ENCODE measurements at regions not wholly inside any gene's neighbourhood (a gene's known extent, or its start where the extent isn't known, plus 50 kb on each side); places are given as distances from the start of the nearest gene placed in this dataset.

DNA sequence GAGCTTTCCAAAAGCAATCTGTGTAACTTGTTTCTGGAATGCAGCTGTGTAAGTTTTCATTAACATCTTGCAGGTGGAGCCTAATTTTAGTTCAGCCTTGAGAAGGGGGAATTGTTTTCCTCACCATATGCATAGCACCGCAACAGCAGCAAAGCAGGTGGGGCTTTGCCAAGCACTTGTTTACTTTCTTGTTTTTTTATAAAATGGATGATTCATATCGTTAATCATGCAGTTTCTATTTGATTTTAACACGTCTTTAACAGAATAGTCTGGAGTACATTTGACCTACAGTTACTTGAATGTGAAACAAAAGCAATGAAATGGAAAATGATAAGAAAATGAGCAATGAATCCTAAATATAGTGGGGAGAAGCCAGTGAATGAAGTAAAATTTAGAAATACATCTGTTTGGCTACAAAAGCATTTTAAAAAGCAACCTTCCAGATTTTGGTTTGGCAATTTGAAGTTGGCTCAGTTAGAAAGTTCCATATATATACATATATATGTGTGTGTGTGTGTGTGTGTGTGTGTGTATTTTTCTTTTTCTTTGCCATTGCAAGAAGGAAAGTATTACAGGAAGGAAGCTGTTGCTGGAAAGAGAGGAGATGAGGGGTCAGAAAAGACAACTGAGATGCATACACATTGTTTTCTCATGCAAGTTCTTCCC, 119.0 kb upstream of the ADGRL2 start:
- ChIA-PET CTCF (ENCODE audit: low intra/inter-chr PET ratio, low total read pairs) (no interaction called here), POLR2A (no interaction called here)
- H3K36me3 ChIP-seq (replicated peaks in 1 of 2; ENCODE audit: control insufficient read depth in 1 of 2, insufficient read depth in 2 of 2, low read length in 2 of 2), result no peaks in the 10 kb centered on the region
- peaks cover 6% of the 10 kb centered on the region; the same call in 1 of the 2 replicates for H3K9me3 ChIP-seq (ENCODE audit: low read length)
- no peaks in the 10 kb centered on the region for H3K4me1 ChIP-seq (ENCODE audit: insufficient read depth, low read length)
- DNase-seq (ENCODE audit: low spot score) (no peak), ATAC-seq (no peak), FAIRE-seq (no peak)
- 17% methylated on average over 3 of the region's 3 CpGs for WGBS (ENCODE audit: low lambda C conversion rate)
- H3K27me3 ChIP-seq (ENCODE audit: control insufficient read depth in 1 of 2, insufficient read depth in 2 of 2, low read length in 2 of 2), result no peaks in the 10 kb centered on the region
- no peak overlapping the region for H3K9ac ChIP-seq (ENCODE audit: insufficient read depth, low read depth, low read length)
- H3K27ac ChIP-seq (ENCODE audit: extremely low read length, insufficient read depth, low read length), result no peak overlapping the region
- no peaks in the 10 kb centered on the region for H4K20me1 ChIP-seq (ENCODE audit: insufficient read depth, low read length)
- TF ChIP-seq ZMYM2 (CRISPR knock-in tag; IDR thresholded peaks at IDR 0.05), result no peak
- TF ChIP-seq BHLHE40 (IDR thresholded peaks at IDR 0.05; ENCODE audit: low read length), result no peak
- TF ChIP-seq SKI (IDR thresholded peaks at IDR 0.05; ENCODE audit: partially characterized antibody), result no peak
- TF ChIP-seq SNAI1 (CRISPR knock-in tag; IDR thresholded peaks at IDR 0.05; ENCODE audit: borderline replicate concordance), result no peak
- no peak for TF ChIP-seq TGIF2 (CRISPR knock-in tag; IDR thresholded peaks at IDR 0.05)
- TF ChIP-seq, protein P1, sequence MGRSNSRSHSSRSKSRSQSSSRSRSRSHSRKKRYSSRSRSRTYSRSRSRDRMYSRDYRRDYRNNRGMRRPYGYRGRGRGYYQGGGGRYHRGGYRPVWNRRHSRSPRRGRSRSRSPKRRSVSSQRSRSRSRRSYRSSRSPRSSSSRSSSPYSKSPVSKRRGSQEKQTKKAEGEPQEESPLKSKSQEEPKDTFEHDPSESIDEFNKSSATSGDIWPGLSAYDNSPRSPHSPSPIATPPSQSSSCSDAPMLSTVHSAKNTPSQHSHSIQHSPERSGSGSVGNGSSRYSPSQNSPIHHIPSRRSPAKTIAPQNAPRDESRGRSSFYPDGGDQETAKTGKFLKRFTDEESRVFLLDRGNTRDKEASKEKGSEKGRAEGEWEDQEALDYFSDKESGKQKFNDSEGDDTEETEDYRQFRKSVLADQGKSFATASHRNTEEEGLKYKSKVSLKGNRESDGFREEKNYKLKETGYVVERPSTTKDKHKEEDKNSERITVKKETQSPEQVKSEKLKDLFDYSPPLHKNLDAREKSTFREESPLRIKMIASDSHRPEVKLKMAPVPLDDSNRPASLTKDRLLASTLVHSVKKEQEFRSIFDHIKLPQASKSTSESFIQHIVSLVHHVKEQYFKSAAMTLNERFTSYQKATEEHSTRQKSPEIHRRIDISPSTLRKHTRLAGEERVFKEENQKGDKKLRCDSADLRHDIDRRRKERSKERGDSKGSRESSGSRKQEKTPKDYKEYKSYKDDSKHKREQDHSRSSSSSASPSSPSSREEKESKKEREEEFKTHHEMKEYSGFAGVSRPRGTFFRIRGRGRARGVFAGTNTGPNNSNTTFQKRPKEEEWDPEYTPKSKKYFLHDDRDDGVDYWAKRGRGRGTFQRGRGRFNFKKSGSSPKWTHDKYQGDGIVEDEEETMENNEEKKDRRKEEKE (IDR thresholded peaks at IDR 0.05), result no peak
- no peak for TF ChIP-seq ATAD3A (CRISPR knock-in tag; IDR thresholded peaks at IDR 0.05)
- no peak for TF ChIP-seq ZNF251 (CRISPR knock-in tag; IDR thresholded peaks at IDR 0.05)
- TF ChIP-seq ZHX1 (CRISPR knock-in tag; IDR thresholded peaks at IDR 0.05; ENCODE audit: low read depth), result no peak
- no peak for TF ChIP-seq ZNF672 (CRISPR knock-in tag; IDR thresholded peaks at IDR 0.05)
- no peak for TF ChIP-seq KDM4B (CRISPR knock-in tag; IDR thresholded peaks at IDR 0.05)
- TF ChIP-seq GZF1 (CRISPR knock-in tag; IDR thresholded peaks at IDR 0.05), result no peak
- no peak for TF ChIP-seq ZNF383 (CRISPR knock-in tag; IDR thresholded peaks at IDR 0.05; ENCODE audit: borderline replicate concordance)
- no peak for TF ChIP-seq ZFP36 (IDR thresholded peaks at IDR 0.05; ENCODE audit: borderline replicate concordance, low read depth, low read length, partially characterized antibody)
- no peak for TF ChIP-seq NCOR1 (IDR thresholded peaks at IDR 0.05; ENCODE audit: borderline replicate concordance, low read length)
- no peak for TF ChIP-seq KAT2B (IDR thresholded peaks at IDR 0.05; ENCODE audit: borderline replicate concordance, low read depth, low read length)
- TF ChIP-seq, protein P2, sequence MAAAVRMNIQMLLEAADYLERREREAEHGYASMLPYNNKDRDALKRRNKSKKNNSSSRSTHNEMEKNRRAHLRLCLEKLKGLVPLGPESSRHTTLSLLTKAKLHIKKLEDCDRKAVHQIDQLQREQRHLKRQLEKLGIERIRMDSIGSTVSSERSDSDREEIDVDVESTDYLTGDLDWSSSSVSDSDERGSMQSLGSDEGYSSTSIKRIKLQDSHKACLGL (CRISPR knock-in tag; IDR thresholded peaks at IDR 0.05), result no peak
- no peak for TF ChIP-seq ZNF773 (CRISPR knock-in tag; IDR thresholded peaks at IDR 0.05; ENCODE audit: borderline replicate concordance)
- no peak for TF ChIP-seq MIER2 (CRISPR knock-in tag; IDR thresholded peaks at IDR 0.05)
- TF ChIP-seq KLF11 (CRISPR knock-in tag; IDR thresholded peaks at IDR 0.05), result no peak
- no peak overlapping the region for H2AFZ ChIP-seq (ENCODE audit: low read length)
- H3K4me3 ChIP-seq (replicated peaks in 1 of 3; ENCODE audit: insufficient read depth in 1 of 3, low read depth in 2 of 3, low read length in 3 of 3), result no peak overlapping the region
- H3K79me2 ChIP-seq (ENCODE audit: insufficient read depth, low read length), result no peaks in the 10 kb centered on the region
- intact Hi-C loops (cut with micrococcal nuclease; ENCODE audit: unreplicated experiment) (no loop called here), in situ Hi-C loops (cut with HindIII; ENCODE audit: extremely low pct_ligation_motif_present, low pct_unique_long_range_greater_than_20kb) (no loop called here)
- no TSS peak for BruUV-seq (replicated peaks)
- H3K4me2 ChIP-seq (ENCODE audit: low read depth, low read length), result no peak overlapping the region

Measured in HepG2 (cell line).